ENCODE measurements at regions not wholly inside any gene's neighbourhood (a gene's known extent, or its start where the extent isn't known, plus 50 kb on each side); places are given as distances from the start of the nearest gene placed in this dataset.

- TF ChIP-seq POLR2A (IDR thresholded peaks at IDR 0.05; ENCODE audit: low read depth, low read length) (no peak), PAX5 (IDR thresholded peaks at IDR 0.05; ENCODE audit: insufficient read depth, low read length, severe bottlenecking) (no peak), POLR2AphosphoS5 (IDR thresholded peaks at IDR 0.05; ENCODE audit: low read depth, low read length) (no peak), TAF1 (IDR thresholded peaks at IDR 0.05; ENCODE audit: low read depth, low read length) (no peak), SPI1 (IDR thresholded peaks at IDR 0.05; ENCODE audit: low read depth, low read length) (no peak), POU2F2 (IDR thresholded peaks at IDR 0.05; ENCODE audit: low read depth, low read length) (no peak)
Measured at GRCh38 chr7:46539892-46540483, 618.9 kb upstream of the IGFBP3 start.
